KG1 (cell line): ENCODE measurements at regions not wholly inside any gene's neighbourhood (a gene's known extent, or its start where the extent isn't known, plus 50 kb on each side); places are given as distances from the start of the nearest gene placed in this dataset.

Experiments used
- DNase-seq: peaks from one replicate; lab custom pipeline; 2025; lab: John Stamatoyannopoulos, UW

- no peak for DNase-seq
These were observed 114.4 kb upstream of the BLID start for GRCh38 chr11:122230385-122230755.

- DNase-seq, result no peak
These were observed 113.7 kb upstream of the BLID start for GRCh38 chr11:122229481-122230384.

GRCh38 chr11:122229078-122229477 lies 113.1 kb upstream of the BLID start:
- no peak for DNase-seq

GRCh38 chr11:122226810-122227379 lies 110.9 kb upstream of the BLID start:
- DNase-seq, result no peak

- no peak for DNase-seq
These were observed 108.9 kb upstream of the BLID start for GRCh38 chr11:122224867-122225266.

GRCh38 chr11:122220321-122220720 lies 104.3 kb upstream of the BLID start:
- no peak for DNase-seq

- no peak for DNase-seq
These were observed 103.8 kb upstream of the BLID start for GRCh38 chr11:122219791-122220190.

GRCh38 chr11:122215244-122215992 lies 99.4 kb upstream of the BLID start:
- DNase-seq, result no peak

- no peak for DNase-seq
These were observed 98.6 kb upstream of the BLID start for GRCh38 chr11:122214567-122214966.

- no peak for DNase-seq
These were observed 98.1 kb upstream of the BLID start for GRCh38 chr11:122214080-122214479.

- no peak for DNase-seq
These were observed 97.2 kb upstream of the BLID start for GRCh38 chr11:122213171-122213570.

GRCh38 chr11:122210367-122210997 lies 94.5 kb upstream of the BLID start:
- no peak for DNase-seq

GRCh38 chr11:122209619-122210366 lies 93.8 kb upstream of the BLID start:
- no peak for DNase-seq

GRCh38 chr11:122207921-122208764 lies 92.1 kb upstream of the BLID start:
- no peak for DNase-seq

- DNase-seq, result no peak
These were observed 91.5 kb upstream of the BLID start for GRCh38 chr11:122207505-122207904.

GRCh38 chr11:122205036-122205435 lies 89.0 kb upstream of the BLID start:
- DNase-seq, result no peak

- DNase-seq, result no peak
These were observed 88.2 kb upstream of the BLID start for GRCh38 chr11:122204206-122204605.

- DNase-seq, result no peak
These were observed 87.0 kb upstream of the BLID start for GRCh38 chr11:122202951-122203456.

GRCh38 chr11:122202161-122202950 lies 86.3 kb upstream of the BLID start:
- DNase-seq, result no peak

GRCh38 chr11:122201106-122201505 lies 85.1 kb upstream of the BLID start:
- no peak for DNase-seq
